HUES6 (cell line): ENCODE measurements at regions not wholly inside any gene's neighbourhood (a gene's known extent, or its start where the extent isn't known, plus 50 kb on each side); places are given as distances from the start of the nearest gene placed in this dataset.

Experiments
- H3K27ac ChIP-seq: 2 replicates; pipeline ENCODE4 v1.7.0; 2013; ENCODE audit warnings: low read depth, mild to moderate bottlenecking, low read length, inconsistent platforms
- H3K27me3 ChIP-seq: 2 replicates; pipeline ENCODE4 v1.6.1; 2013; ENCODE audit warnings: low read length; ENCODE audit not compliant: control insufficient read depth, insufficient read depth
- H3K36me3 ChIP-seq: 2 replicates; pipeline ENCODE4 v1.6.1; 2013; ENCODE audit warnings: low read length; ENCODE audit not compliant: control insufficient read depth, insufficient read depth
- H3K4me1 ChIP-seq: 2 replicates; pipeline ENCODE4 v1.6.1; 2013; ENCODE audit warnings: low read length; ENCODE audit not compliant: control insufficient read depth, insufficient read depth
- H3K4me3 ChIP-seq: 2 replicates; pipeline ENCODE4 v1.5.1; 2013; ENCODE audit warnings: low read depth, low read length
- H3K9ac ChIP-seq: one replicate; pipeline ENCODE4 v1.6.1; 2013; ENCODE audit warnings: mild to moderate bottlenecking, low read length
- H3K9me3 ChIP-seq: 2 replicates; pipeline ENCODE4 v1.6.1; 2013; ENCODE audit warnings: low read depth, low read length; ENCODE audit not compliant: control insufficient read depth, insufficient read depth

DNA sequence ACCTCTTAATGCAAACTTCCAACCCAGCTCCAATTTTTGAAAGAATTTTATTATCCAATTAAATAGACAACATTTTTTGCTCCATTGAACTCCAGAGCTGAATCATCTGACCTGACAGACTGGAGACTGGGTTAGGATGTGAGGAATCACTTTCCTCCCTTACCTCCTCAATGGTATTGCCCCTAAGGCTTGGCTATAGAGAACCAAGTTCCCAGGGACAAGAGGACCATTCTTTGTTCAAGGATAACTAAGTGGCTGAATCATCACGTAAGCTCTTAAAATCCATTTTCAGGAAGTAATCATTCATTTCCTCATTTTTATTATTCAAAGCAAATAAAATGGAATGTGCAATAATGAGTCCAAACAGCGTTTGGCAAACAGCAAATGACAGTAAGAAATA is 335.1 kb downstream of the GATA3 start:
- Histone ChIP-seq H3K9me3 (no peaks in the 10 kb centered on the region), H3K27me3 (no peaks in the 10 kb centered on the region), H3K27ac (no peak overlapping the region), H3K9ac (no peak overlapping the region), H3K4me1 (no peaks in the 10 kb centered on the region), H3K4me3 (no peak overlapping the region), H3K36me3 (no peaks in the 10 kb centered on the region)

GRCh38 chr10:8392216-8392615 is 337.7 kb downstream of the GATA3 start:
- Histone ChIP-seq H3K27me3 (no peaks in the 10 kb centered on the region), H3K36me3 (no peaks in the 10 kb centered on the region), H3K9ac (no peak overlapping the region), H3K4me1 (no peaks in the 10 kb centered on the region), H3K9me3 (no peaks in the 10 kb centered on the region), H3K27ac (no peak overlapping the region), H3K4me3 (no peak overlapping the region)

GRCh38 chr10:8393531-8393930 is 339.0 kb downstream of the GATA3 start:
- Histone ChIP-seq H3K9me3 (no peaks in the 10 kb centered on the region), H3K27ac (no peak overlapping the region), H3K9ac (no peak overlapping the region), H3K4me1 (no peaks in the 10 kb centered on the region), H3K27me3 (no peaks in the 10 kb centered on the region), H3K36me3 (no peaks in the 10 kb centered on the region), H3K4me3 (no peak overlapping the region)

GRCh38 chr10:8396675-8397074 is 342.2 kb downstream of the GATA3 start:
- Histone ChIP-seq H3K36me3 (no peaks in the 10 kb centered on the region), H3K27ac (no peak overlapping the region), H3K4me3 (no peak overlapping the region), H3K9ac (no peak overlapping the region), H3K9me3 (no peaks in the 10 kb centered on the region), H3K4me1 (peaks cover 17% of the 10 kb centered on the region), H3K27me3 (no peaks in the 10 kb centered on the region)

- Histone ChIP-seq H3K9me3 (no peaks in the 10 kb centered on the region), H3K27ac (no peak overlapping the region), H3K4me1 (peaks cover 19% of the 10 kb centered on the region), H3K9ac (no peak overlapping the region), H3K4me3 (no peak overlapping the region), H3K27me3 (no peaks in the 10 kb centered on the region), H3K36me3 (no peaks in the 10 kb centered on the region)
Observed at GRCh38 chr10:8398771-8399170, 344.3 kb downstream of the GATA3 start.

- Histone ChIP-seq H3K4me1 (peaks cover 25% of the 10 kb centered on the region), H3K36me3 (no peaks in the 10 kb centered on the region), H3K9ac (no peak overlapping the region)
Observed at GRCh38 chr10:8400151-8400550, 345.7 kb downstream of the GATA3 start.

DNA sequence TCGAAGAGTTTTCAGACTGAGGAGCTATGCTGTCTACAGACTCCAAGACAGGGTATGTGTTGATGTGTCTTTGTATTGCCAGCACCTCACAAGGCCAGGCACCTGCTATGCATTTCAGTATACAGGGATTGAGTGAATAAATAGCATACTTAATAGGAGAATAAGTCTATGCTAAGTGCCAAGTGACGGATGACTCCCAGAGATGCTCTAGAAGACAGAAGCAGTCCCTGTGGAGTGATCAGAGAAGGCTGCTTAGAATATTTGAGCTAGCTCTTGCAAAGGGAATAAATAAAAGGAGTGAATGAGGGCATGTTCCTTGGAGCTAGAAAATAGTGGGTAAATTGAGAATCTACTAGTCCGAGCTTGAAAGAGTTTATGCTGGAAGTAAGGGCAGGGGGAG is 346.4 kb downstream of the GATA3 start:
- H3K4me1 ChIP-seq = peaks cover 25% of the 10 kb centered on the region
- H3K36me3 ChIP-seq = no peaks in the 10 kb centered on the region
- no peak overlapping the region for H3K9ac ChIP-seq
- H3K9me3 ChIP-seq = no peaks in the 10 kb centered on the region
- no peak overlapping the region for H3K27ac ChIP-seq
- H3K27me3 ChIP-seq = no peaks in the 10 kb centered on the region
- no peak overlapping the region for H3K4me3 ChIP-seq

More at GRCh38 chr10:8400151-8400550, 345.7 kb downstream of the GATA3 start:
- Histone ChIP-seq H3K27ac (no peak overlapping the region), H3K9me3 (no peaks in the 10 kb centered on the region), H3K4me3 (no peak overlapping the region), H3K27me3 (no peaks in the 10 kb centered on the region)

DNA sequence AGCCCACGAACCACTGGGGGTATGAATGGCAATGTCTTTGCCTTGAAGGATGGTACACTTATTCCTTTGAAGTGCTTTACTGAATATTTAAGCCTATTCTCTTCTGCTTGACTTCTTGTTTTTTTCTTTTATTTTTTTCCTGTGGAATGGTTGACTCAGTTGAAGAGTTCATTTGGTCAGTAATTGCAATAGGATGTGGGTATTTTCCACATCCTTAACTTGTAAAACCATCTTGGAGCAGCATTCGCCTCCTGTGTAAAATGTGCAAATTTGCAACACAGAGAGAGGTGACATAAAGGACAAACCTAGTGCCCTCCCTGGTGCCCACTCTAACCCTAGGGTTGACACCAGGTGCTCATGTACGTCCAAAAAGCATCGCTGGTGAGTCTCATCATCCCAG is 347.0 kb downstream of the GATA3 start:
- Histone ChIP-seq H3K36me3 (no peaks in the 10 kb centered on the region), H3K4me3 (no peak overlapping the region), H3K4me1 (peaks cover 25% of the 10 kb centered on the region), H3K9me3 (no peaks in the 10 kb centered on the region), H3K9ac (no peak overlapping the region), H3K27ac (no peak overlapping the region), H3K27me3 (no peaks in the 10 kb centered on the region)

DNA sequence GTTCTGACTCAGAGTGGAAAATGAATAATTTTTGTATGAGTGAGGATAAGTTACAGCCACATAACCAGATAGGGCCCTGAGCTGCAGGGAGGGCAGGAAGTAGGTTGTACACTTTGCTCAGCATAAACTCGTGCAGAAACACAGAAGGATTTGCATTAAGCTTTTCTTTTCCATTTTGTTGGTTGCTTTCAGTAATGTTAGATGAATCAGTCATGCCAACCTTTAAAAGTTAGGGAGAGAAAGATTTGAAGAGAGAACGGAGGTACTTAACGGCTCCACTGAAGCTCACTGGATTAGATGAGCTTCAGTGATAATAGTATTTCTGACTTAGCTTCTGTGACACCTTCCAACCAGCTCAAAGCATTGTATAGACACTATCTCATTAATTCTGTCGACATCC is 348.1 kb downstream of the GATA3 start:
- no peaks in the 10 kb centered on the region for H3K9me3 ChIP-seq
- no peaks in the 10 kb centered on the region for H3K36me3 ChIP-seq
- H3K4me1 ChIP-seq = peaks cover 26% of the 10 kb centered on the region
- H3K27ac ChIP-seq = no peak overlapping the region
- H3K9ac ChIP-seq = no peak overlapping the region
- H3K27me3 ChIP-seq = no peaks in the 10 kb centered on the region
- no peak overlapping the region for H3K4me3 ChIP-seq

DNA sequence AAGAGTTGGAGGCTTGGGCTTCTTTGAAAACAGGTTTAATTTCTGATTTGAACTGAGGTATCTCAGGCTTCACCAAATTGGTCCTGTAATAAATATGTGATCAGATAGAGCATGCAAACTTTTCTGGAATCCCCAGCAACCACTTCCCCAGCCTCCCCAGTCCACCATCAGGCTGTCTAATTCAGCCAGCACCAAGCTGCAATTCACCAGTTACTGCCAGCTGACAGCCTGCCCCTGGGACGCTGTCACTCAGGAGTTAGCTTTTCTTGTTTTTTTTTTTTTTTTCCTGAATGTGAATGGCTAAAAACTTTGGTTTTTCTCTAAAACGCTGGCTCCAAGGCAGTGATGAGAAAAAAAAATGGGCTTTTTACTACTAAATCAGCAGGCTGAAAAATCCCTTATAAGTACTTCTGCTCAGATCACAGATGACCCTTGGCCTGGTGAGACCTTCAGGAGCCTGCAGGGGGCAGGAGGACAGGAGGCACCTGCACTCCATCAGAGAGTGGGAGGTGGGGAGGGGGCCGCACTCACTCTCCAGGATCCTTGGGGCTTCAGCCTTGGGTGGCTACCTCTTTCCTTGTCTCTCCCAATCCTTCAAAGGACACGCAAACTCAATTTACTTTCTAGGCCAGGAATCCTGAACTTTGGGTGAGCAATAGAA is 349.4 kb downstream of the GATA3 start:
- Histone ChIP-seq H3K27me3 (no peaks in the 10 kb centered on the region), H3K4me3 (no peak overlapping the region), H3K27ac (no peak overlapping the region), H3K9ac (no peak overlapping the region), H3K36me3 (no peaks in the 10 kb centered on the region), H3K4me1 (peaks cover 30% of the 10 kb centered on the region), H3K9me3 (no peaks in the 10 kb centered on the region)

- H3K9me3 ChIP-seq = no peaks in the 10 kb centered on the region
- no peak overlapping the region for H3K9ac ChIP-seq
- H3K36me3 ChIP-seq = no peaks in the 10 kb centered on the region
- no peak overlapping the region for H3K4me3 ChIP-seq
- H3K27me3 ChIP-seq = no peaks in the 10 kb centered on the region
- H3K4me1 ChIP-seq = peaks cover 28% of the 10 kb centered on the region
- no peak overlapping the region for H3K27ac ChIP-seq
Observed at GRCh38 chr10:8404721-8405120, 350.2 kb downstream of the GATA3 start.

DNA sequence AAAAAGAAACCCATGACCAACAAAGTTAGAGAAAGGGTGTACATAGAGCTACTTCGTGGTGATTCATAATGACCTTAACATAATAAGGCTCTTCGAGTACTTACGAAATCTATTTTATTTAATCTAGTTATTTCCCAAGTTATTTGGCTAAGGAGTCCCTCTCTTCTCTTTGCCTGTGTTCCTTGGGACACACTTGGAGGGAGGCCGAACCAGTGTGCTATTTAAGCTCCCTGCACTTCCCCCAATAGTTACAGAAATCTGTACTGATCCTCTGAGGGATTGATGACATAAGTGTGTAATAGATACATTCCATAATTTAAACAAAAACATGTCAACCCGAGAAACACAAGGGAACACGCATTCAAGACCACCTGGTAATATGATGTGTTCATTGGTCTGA is 351.1 kb downstream of the GATA3 start:
- no peak overlapping the region for H3K9ac ChIP-seq
- no peak overlapping the region for H3K4me3 ChIP-seq
- no peaks in the 10 kb centered on the region for H3K27me3 ChIP-seq
- no peaks in the 10 kb centered on the region for H3K9me3 ChIP-seq
- peaks cover 21% of the 10 kb centered on the region for H3K4me1 ChIP-seq
- no peak overlapping the region for H3K27ac ChIP-seq
- no peaks in the 10 kb centered on the region for H3K36me3 ChIP-seq
